ENCODE measurements at regions not wholly inside any gene's neighbourhood (a gene's known extent, or its start where the extent isn't known, plus 50 kb on each side); places are given as distances from the start of the nearest gene placed in this dataset.

GRCh38 chr9:2919347-2919746, 75.5 kb upstream of the PUM3 start:
- Histone ChIP-seq H2BK20ac (ENCODE audit: low read depth, low read length, poor library complexity, severe bottlenecking) (no peak overlapping the region), H3K9ac (ENCODE audit: extremely low read depth, insufficient read length, low read length) (no peak overlapping the region), H3K4ac (ENCODE audit: low read depth, low read length) (no peak overlapping the region), H3K18ac (ENCODE audit: insufficient read length, low read depth, low read length) (no peak overlapping the region), H3K79me1 (ENCODE audit: insufficient read depth, low read depth, low read length, poor library complexity, severe bottlenecking) (no peaks in the 10 kb centered on the region), H2BK12ac (ENCODE audit: insufficient read length, low read depth, low read length) (no peak overlapping the region), H3K79me2 (ENCODE audit: insufficient read depth, low read length) (no peaks in the 10 kb centered on the region), H2AK5ac (ENCODE audit: insufficient read length, low read length) (no peak overlapping the region), H3K14ac (ENCODE audit: insufficient read depth, low read length) (no peak overlapping the region), H4K20me1 (ENCODE audit: control insufficient read depth, insufficient read depth, insufficient read length) (no peaks in the 10 kb centered on the region), H4K8ac (replicated peaks; ENCODE audit: insufficient read length, low read depth, low read length) (no peak overlapping the region), H4K91ac (ENCODE audit: insufficient read length, low read depth, low read length) (no peak overlapping the region), H3K23me2 (ENCODE audit: insufficient read length, low read depth, low read length, poor library complexity, severe bottlenecking) (no peaks in the 10 kb centered on the region), H3K4me1 (ENCODE audit: insufficient read depth, low read length) (no peaks in the 10 kb centered on the region), H2AFZ (ENCODE audit: low read length) (no peak overlapping the region), H3K9me3 (ENCODE audit: control insufficient read depth, low read depth, low read length) (no peaks in the 10 kb centered on the region), H2BK5ac (ENCODE audit: insufficient read length, low read length) (no peak overlapping the region), H2BK120ac (ENCODE audit: low read depth, low read length, poor library complexity, severe bottlenecking) (no peak overlapping the region), H3K27ac (ENCODE audit: insufficient read length, low read depth, low read length) (no peak overlapping the region), H3K27me3 (ENCODE audit: insufficient read depth, low read length) (no peaks in the 10 kb centered on the region), H4K5ac (ENCODE audit: insufficient read length, low read depth, low read length) (no peak overlapping the region), H2BK15ac (ENCODE audit: low read depth, low read length) (no peak overlapping the region), H3K56ac (ENCODE audit: insufficient read length, low read depth, low read length) (no peak overlapping the region), H3K23ac (ENCODE audit: insufficient read length, low read depth, low read length) (no peak overlapping the region), H3K4me2 (ENCODE audit: insufficient read depth, insufficient read length, low read length) (no peak overlapping the region), H3T11ph (ENCODE audit: low read length) (no peak overlapping the region)
- Mint-ChIP-seq H3K27me3 (ENCODE audit: low read depth) (no peaks in the 10 kb centered on the region), H3K4me3 (no peak overlapping the region), H3K9me3 (no peaks in the 10 kb centered on the region; a peak in 1 of 5 replicates), H3K27ac (no peak overlapping the region; a peak in 1 of 7 replicates), H3K36me3 (ENCODE audit: insufficient read depth in 1 of 3, low read depth in 3 of 3) (no peaks in the 10 kb centered on the region; a peak in 1 of 7 replicates), H3K4me1 (peaks cover 4 to 7% of the 10 kb centered on the region in 2 experiments)
- no peak for TF ChIP-seq CTCF (conservative IDR thresholded peaks at IDR 0.05)
- no CpG with 5 or more reads among the region's 2 CpGs for WGBS (ENCODE audit: extremely low coverage, insufficient read length, low lambda C conversion rate)
- no peak for DNase-seq
